GM23248 (cell line): ENCODE measurements at regions not wholly inside any gene's neighbourhood (a gene's known extent, or its start where the extent isn't known, plus 50 kb on each side); places are given as distances from the start of the nearest gene placed in this dataset.
A peak's percentile ranks its signal among the peaks of the same experiment; 100 is the strongest.

Experiments
- DNase-seq: peaks from one replicate; pipeline ENCODE4 v3.0.0-alpha.2; 2015
- H2AFZ ChIP-seq: fragments of 200-600 bp; sonication (generic); 2 replicates; pipeline ENCODE4 v1.6.1; 2016; ENCODE audit warnings: antibody characterized with exemption
- H3F3A ChIP-seq: fragments of 200-600 bp; sonication (generic); 2 replicates; pipeline ENCODE4 v1.6.1; 2016; ENCODE audit warnings: mild to moderate bottlenecking, antibody characterized with exemption, mixed run types; ENCODE audit not compliant: insufficient read depth
- H3K27ac ChIP-seq: fragments of 200-600 bp; sonication (generic); 2 replicates; pipeline ENCODE4 v1.5.1; 2016; ENCODE audit warnings: mild to moderate bottlenecking
- H3K27me3 ChIP-seq: fragments of 200-600 bp; sonication (generic); replicated peaks from 2 replicates; pipeline ENCODE4 v1.6.1; 2016; ENCODE audit warnings: mild to moderate bottlenecking; ENCODE audit not compliant: insufficient read depth
- H3K36me3 ChIP-seq: fragments of 200-600 bp; sonication (generic); 2 replicates; pipeline ENCODE4 v1.6.1; 2016; ENCODE audit warnings: low read depth, mild to moderate bottlenecking
- H3K4me1 ChIP-seq: fragments of 200-600 bp; sonication (generic); 2 replicates; pipeline ENCODE4 v1.6.1; 2016; ENCODE audit warnings: mild to moderate bottlenecking; ENCODE audit not compliant: insufficient read depth
- H3K4me2 ChIP-seq: fragments of 200-600 bp; sonication (generic); one replicate; pipeline ENCODE4 v1.6.1; 2016; ENCODE audit warnings: mild to moderate bottlenecking; ENCODE audit not compliant: unreplicated experiment
- H3K4me3 ChIP-seq: fragments of 200-600 bp; sonication (generic); 2 replicates; pipeline ENCODE4 v1.5.1; 2016; ENCODE audit warnings: mild to moderate bottlenecking
- H3K79me2 ChIP-seq: fragments of 200-600 bp; sonication (generic); 2 replicates; pipeline ENCODE4 v1.6.1; 2016; ENCODE audit warnings: mild to moderate bottlenecking; ENCODE audit not compliant: insufficient read depth
- H3K9ac ChIP-seq: fragments of 200-600 bp; sonication (generic); 2 replicates; pipeline ENCODE4 v1.6.1; 2016; ENCODE audit warnings: mild to moderate bottlenecking
- H3K9me2 ChIP-seq: fragments of 200-600 bp; sonication (generic); 2 replicates; pipeline ENCODE4 v1.6.1; 2016; ENCODE audit warnings: mixed run types, mild to moderate bottlenecking, moderate library complexity; ENCODE audit not compliant: insufficient read depth
- H3K9me3 ChIP-seq: fragments of 200-600 bp; sonication (generic); one replicate; pipeline ENCODE4 v1.6.1; 2017; ENCODE audit warnings: low read depth
- H4K20me1 ChIP-seq: fragments of 200-600 bp; sonication (generic); 2 replicates; pipeline ENCODE4 v1.6.0; 2016; ENCODE audit not compliant: insufficient read depth
- EZH2 ChIP-seq: fragments of 200-600 bp; sonication (generic); IDR thresholded peaks from 2 replicates; pipeline ENCODE4 v1.6.1; 2018; ENCODE audit warnings: antibody characterized with exemption, mild to moderate bottlenecking; ENCODE audit not compliant: insufficient read depth, poor library complexity, severe bottlenecking
- EZH2phosphoT487 ChIP-seq: fragments of 200-600 bp; sonication (generic); IDR thresholded peaks from 2 replicates; pipeline ENCODE4 v1.6.1; 2018; ENCODE audit warnings: antibody characterized with exemption, moderate library complexity, mild to moderate bottlenecking, low read depth; ENCODE audit not compliant: insufficient read depth
- WGBS, 2 experiments: methylation state at CpG; one replicate each; pipeline ENCODE4 v1.1.6; 2015 to 2017; ENCODE audit warnings: low lambda C conversion rate in 2 of 2, low coverage in 1 of 2; ENCODE audit errors: missing lambda C conversion rate in 2 of 2; 5-methylcytosine and 5-hydroxymethylcytosine counted together
- in situ Hi-C: fragments of 300-500 bp; cut with MboI; formaldehyde crosslinking; loops from 2 replicates; pipeline ENCODE4 v1.15.0; 2020

DNA sequence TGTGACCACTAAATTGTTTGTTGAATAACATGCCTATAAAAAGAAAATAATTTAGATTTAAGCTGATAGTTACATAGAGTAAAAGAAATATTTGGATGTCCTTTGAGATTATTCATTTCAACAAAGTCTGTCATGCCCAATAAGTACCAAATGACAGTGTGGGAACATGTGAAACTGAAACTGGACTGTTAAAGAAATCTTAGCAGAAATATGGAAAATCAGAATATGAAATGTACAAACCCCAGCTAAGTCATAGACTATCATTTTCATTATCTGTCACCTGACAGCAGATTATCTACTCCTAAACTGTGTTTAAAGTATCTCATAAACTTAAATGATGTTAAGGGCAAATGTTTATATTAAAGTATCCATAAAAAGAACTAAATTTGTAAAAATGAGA is 437.8 kb upstream of the FAM241A start:
- Histone ChIP-seq H3K27me3 (no peaks in the 10 kb centered on the region), H3K4me1 (no peaks in the 10 kb centered on the region), H3K79me2 (no peaks in the 10 kb centered on the region), H3K9ac (no peak overlapping the region), H3K4me2 (no peak overlapping the region), H4K20me1 (no peaks in the 10 kb centered on the region), H2AFZ (no peak overlapping the region), H3K27ac (no peak overlapping the region), H3K9me2 (no peaks in the 10 kb centered on the region), H3K36me3 (no peaks in the 10 kb centered on the region), H3K9me3 (no peaks in the 10 kb centered on the region), H3F3A (no peaks in the 10 kb centered on the region), H3K4me3 (no peak overlapping the region)
- DNase-seq, result no peak
- no peak for TF ChIP-seq EZH2phosphoT487
- TF ChIP-seq EZH2, result no peak
- in situ Hi-C loops, result no loop called here

DNA sequence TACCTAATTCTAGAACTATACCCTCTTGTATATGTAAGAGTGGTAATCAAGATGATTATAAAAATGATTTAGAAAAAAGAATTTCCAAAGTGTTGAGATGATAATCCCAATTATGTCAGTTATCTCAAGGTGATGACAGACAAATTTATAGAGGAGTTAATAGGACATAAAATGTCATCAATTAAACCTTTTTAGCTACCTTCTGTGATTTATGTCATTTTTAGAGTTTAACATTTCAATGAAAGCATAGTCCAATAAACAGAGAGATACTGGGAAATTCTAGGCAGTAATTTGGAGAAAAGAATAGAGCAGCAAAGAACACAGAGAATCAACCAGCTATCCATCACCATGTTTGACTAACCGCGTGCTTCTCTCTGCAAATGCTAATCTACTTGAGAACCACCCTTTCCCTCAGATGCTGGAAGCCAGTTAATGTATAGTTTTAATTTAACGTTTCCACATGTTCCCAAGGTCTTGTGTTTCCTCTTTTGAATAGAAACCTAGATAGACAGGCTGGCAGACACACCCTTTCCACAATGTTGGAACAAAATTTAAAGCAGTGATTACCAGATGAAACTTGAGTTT is 433.1 kb upstream of the FAM241A start:
- no peaks in the 10 kb centered on the region for H4K20me1 ChIP-seq
- H3K4me3 ChIP-seq, result no peak overlapping the region
- H3K36me3 ChIP-seq, result no peaks in the 10 kb centered on the region
- H3K27ac ChIP-seq, result no peak overlapping the region
- H3K27me3 ChIP-seq, result no peaks in the 10 kb centered on the region
- H3K4me2 ChIP-seq, result no peak overlapping the region
- no peaks in the 10 kb centered on the region for H3K79me2 ChIP-seq
- H3K9ac ChIP-seq, result no peak overlapping the region
- no peaks in the 10 kb centered on the region; the same call in 1 of the 2 replicates for H3K9me2 ChIP-seq
- DNase-seq, result no peak
- H3F3A ChIP-seq, result no peaks in the 10 kb centered on the region
- WGBS, 2 experiments, result 62 to 75% methylated on average over 3 of the region's 3 CpGs
- H3K9me3 ChIP-seq, result no peaks in the 10 kb centered on the region
- in situ Hi-C loops, result no loop called here
- no peak overlapping the region for H2AFZ ChIP-seq
- TF ChIP-seq EZH2, result no peak
- no peak for TF ChIP-seq EZH2phosphoT487
- H3K4me1 ChIP-seq, result no peaks in the 10 kb centered on the region

DNA sequence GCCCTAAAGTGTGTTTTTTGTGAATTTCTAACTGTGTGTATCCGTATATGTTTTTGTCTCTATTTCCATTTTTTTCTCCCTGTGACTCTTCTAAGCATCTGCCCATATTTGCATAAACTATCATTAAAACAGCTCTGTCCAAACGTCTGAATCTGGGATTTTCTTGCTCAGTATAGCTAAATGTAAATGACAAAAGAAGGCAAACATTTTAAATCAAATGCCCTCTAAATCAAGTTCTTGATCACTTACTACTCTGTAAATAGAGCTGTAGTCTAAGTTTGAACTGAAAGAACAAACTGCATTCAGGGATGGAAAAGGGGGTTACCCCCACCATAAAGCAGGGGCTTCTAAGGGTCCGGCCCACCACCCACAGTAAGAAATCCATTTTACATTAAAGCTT is 432.0 kb upstream of the FAM241A start:
- H3K4me3 ChIP-seq, result no peak overlapping the region
- H3K36me3 ChIP-seq, result no peaks in the 10 kb centered on the region
- H3K9me2 ChIP-seq, result no peaks in the 10 kb centered on the region; the same call in 1 of the 2 replicates
- H2AFZ ChIP-seq, result no peak overlapping the region
- H3K27ac ChIP-seq, result no peak overlapping the region
- no peaks in the 10 kb centered on the region for H3K4me1 ChIP-seq
- 57 to 63% methylated on average over 3 of the region's 3 CpGs for WGBS, 2 experiments
- no peaks in the 10 kb centered on the region for H3K27me3 ChIP-seq
- H3K79me2 ChIP-seq, result no peaks in the 10 kb centered on the region
- DNase-seq, result no peak
- H3K4me2 ChIP-seq, result no peak overlapping the region
- no peaks in the 10 kb centered on the region for H3K9me3 ChIP-seq
- no peaks in the 10 kb centered on the region for H3F3A ChIP-seq
- TF ChIP-seq EZH2phosphoT487 (no peak), EZH2 (no peak)
- no peaks in the 10 kb centered on the region for H4K20me1 ChIP-seq
- in situ Hi-C loops, result no loop called here
- H3K9ac ChIP-seq, result no peak overlapping the region

DNA sequence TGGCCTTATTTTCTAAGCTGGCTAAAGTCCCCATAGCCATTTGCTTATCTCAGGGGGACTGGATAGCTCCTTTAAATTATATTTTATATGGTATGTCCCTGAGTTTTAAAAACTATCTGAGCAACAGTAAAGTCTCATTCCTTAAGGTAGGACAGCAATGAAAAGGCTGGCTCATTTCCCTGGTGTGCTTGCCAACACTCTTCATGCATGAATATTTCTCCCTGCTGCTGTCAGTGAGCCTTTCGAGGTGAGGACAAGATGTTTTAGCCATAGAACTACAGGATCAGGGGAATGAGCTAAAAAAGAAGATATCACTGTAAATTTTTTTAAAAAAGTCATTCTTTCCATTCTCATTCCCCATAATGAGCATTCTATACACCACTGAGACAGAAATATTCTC is 427.3 kb upstream of the FAM241A start:
- WGBS, 2 experiments, result 61 to 70% methylated on average over 1 of the region's 1 CpG
- peak; percentile 6 for DNase-seq

More for the DNA sequence above, 427.3 kb upstream of the FAM241A start:
- H2AFZ ChIP-seq, result no peak overlapping the region
- in situ Hi-C loops, result no loop called here
- TF ChIP-seq EZH2 (no peak), EZH2phosphoT487 (no peak)
- no peak overlapping the region for H3K4me2 ChIP-seq
- no peaks in the 10 kb centered on the region for H3K36me3 ChIP-seq
- no peaks in the 10 kb centered on the region for H3K79me2 ChIP-seq
- no peak overlapping the region for H3K27ac ChIP-seq
- H3F3A ChIP-seq, result no peaks in the 10 kb centered on the region
- no peak overlapping the region for H3K4me3 ChIP-seq
- no peak overlapping the region for H3K9ac ChIP-seq
- H3K27me3 ChIP-seq, result no peaks in the 10 kb centered on the region
- H3K9me3 ChIP-seq, result no peaks in the 10 kb centered on the region
- H3K9me2 ChIP-seq, result no peaks in the 10 kb centered on the region; the same call in 1 of the 2 replicates
- H3K4me1 ChIP-seq, result no peaks in the 10 kb centered on the region
- no peaks in the 10 kb centered on the region for H4K20me1 ChIP-seq
